ENCODE measurements at regions not wholly inside any gene's neighbourhood (a gene's known extent, or its start where the extent isn't known, plus 50 kb on each side); places are given as distances from the start of the nearest gene placed in this dataset.

DNA sequence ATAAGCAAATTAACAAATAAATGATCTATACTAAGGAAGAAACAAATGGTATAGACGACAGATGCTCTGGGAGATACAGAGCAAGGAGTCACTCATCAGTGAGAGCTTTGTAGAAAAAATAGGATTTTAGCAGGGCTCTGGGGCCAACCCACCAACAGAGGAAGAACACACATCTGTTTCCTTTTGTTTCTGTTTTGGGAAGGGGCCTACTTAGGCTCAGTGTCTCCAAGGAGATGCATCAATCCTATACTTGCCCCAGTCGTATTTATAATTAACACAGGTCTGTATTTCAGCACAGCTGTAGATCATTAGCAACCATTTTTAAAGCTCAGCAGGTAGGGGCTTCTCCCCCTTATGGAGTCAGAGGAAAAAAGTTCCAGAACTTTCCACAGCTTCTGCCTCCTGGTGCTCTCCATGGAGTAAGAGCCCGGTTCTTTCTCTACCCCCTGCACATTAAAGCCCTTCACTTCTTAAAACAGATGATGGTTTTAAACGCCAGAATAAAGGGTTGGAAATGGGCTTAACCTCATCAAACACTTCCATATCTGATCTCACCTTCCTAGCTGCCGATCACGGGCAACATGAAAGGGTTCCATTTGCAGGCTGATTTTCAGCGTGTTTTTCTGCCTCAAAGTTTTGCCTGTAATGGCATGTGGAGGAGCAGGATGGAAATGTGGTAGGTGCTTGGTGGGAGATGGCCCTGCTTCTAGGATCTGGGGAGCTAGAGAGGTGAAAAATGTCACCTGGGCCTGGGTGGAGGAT is 291.7 kb downstream of the TCF7L2 start:
- H3K36me3 Mint-ChIP-seq (ENCODE audit: low read depth, unreplicated experiment): no peaks in the 10 kb centered on the region
- DNase-seq (ENCODE audit: low spot score): no peak
- H3K4me1 Mint-ChIP-seq (ENCODE audit: unreplicated experiment): peaks cover 13% of the 10 kb centered on the region
- H3K4me3 Mint-ChIP-seq (ENCODE audit: unreplicated experiment): no peak overlapping the region
- H3K27ac Mint-ChIP-seq (ENCODE audit: unreplicated experiment): no peak overlapping the region
- TF ChIP-seq, protein P1, sequence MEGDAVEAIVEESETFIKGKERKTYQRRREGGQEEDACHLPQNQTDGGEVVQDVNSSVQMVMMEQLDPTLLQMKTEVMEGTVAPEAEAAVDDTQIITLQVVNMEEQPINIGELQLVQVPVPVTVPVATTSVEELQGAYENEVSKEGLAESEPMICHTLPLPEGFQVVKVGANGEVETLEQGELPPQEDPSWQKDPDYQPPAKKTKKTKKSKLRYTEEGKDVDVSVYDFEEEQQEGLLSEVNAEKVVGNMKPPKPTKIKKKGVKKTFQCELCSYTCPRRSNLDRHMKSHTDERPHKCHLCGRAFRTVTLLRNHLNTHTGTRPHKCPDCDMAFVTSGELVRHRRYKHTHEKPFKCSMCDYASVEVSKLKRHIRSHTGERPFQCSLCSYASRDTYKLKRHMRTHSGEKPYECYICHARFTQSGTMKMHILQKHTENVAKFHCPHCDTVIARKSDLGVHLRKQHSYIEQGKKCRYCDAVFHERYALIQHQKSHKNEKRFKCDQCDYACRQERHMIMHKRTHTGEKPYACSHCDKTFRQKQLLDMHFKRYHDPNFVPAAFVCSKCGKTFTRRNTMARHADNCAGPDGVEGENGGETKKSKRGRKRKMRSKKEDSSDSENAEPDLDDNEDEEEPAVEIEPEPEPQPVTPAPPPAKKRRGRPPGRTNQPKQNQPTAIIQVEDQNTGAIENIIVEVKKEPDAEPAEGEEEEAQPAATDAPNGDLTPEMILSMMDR (IDR thresholded peaks at IDR 0.05; ENCODE audit: unreplicated experiment): no peak
- no peaks in the 10 kb centered on the region for H3K27me3 Mint-ChIP-seq (ENCODE audit: unreplicated experiment)
- H3K9me3 Mint-ChIP-seq (ENCODE audit: unreplicated experiment): no peaks in the 10 kb centered on the region

DNA sequence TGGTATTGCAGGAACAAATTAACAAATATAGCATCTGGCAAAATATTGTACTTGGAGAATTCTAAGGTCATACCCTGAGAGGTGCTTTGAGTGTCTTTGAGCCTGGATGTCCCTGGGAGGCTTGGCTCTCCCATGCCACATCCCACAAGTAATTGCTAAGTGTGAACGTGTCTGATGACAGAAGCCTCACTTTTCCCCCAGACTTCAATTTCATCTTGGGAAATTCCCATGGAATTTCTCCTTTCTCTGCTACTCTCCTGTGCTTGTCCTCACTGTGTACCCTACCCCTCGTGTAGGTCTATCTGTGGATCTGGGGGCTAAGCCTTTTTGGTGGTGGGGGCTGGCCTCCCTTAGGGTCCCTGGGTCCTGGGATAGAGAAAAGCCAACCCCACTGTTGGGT is 293.3 kb downstream of the TCF7L2 start:
- no peaks in the 10 kb centered on the region for H3K9me3 Mint-ChIP-seq (ENCODE audit: unreplicated experiment)
- H3K36me3 Mint-ChIP-seq (ENCODE audit: low read depth, unreplicated experiment): no peaks in the 10 kb centered on the region
- no peak overlapping the region for H3K4me3 Mint-ChIP-seq (ENCODE audit: unreplicated experiment)
- H3K4me1 Mint-ChIP-seq (ENCODE audit: unreplicated experiment): peaks cover 13% of the 10 kb centered on the region
- H3K27me3 Mint-ChIP-seq (ENCODE audit: unreplicated experiment): no peaks in the 10 kb centered on the region
- no peak for DNase-seq (ENCODE audit: low spot score)
- H3K27ac Mint-ChIP-seq (ENCODE audit: unreplicated experiment): no peak overlapping the region
- TF ChIP-seq, protein P1 (IDR thresholded peaks at IDR 0.05; ENCODE audit: unreplicated experiment): no peak

DNA sequence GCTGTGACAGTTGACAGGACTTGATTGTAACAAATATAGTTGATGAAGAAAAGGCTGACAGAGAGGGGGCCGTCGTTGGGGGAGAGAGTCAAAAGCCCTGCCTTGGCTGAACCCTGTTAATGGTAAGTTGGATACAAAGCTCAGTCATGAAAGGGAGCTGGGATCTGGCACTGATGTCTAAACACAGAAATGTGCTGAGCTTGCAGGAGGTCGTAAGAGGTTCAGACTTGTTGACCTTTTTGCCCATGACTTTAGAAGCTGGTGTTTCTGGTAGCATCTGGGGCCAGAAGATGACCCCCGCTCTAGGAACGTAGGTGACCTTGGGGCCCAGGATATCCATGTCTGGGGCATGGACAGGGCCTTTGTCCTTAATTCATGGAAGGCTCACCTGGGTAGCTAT is 294.7 kb downstream of the TCF7L2 start:
- Mint-ChIP-seq H3K27me3 (ENCODE audit: unreplicated experiment) (no peaks in the 10 kb centered on the region), H3K27ac (ENCODE audit: unreplicated experiment) (no peak overlapping the region), H3K4me1 (ENCODE audit: unreplicated experiment) (peaks cover 13% of the 10 kb centered on the region), H3K4me3 (ENCODE audit: unreplicated experiment) (no peak overlapping the region), H3K36me3 (ENCODE audit: low read depth, unreplicated experiment) (no peaks in the 10 kb centered on the region), H3K9me3 (ENCODE audit: unreplicated experiment) (no peaks in the 10 kb centered on the region)
- TF ChIP-seq, protein P1 (IDR thresholded peaks at IDR 0.05; ENCODE audit: unreplicated experiment): no peak
- no peak for DNase-seq (ENCODE audit: low spot score)

DNA sequence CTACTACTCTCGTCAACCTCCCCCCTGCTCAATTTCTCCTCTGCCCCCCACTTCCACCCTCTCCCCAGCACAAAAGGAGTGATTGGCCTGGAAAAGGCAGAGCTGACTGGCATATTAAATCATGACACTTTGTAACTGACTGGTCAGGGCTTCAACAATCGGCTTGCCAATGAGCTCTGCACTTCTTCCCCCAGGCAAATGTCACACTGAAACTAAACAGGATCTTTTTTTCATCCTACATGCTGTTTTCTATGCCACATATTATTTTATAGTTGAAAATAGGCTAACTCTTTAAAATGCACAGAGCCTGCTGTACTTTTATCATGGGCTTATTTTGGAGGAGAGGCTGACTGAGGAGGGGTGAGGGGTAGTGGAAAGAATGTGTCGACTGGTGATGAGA is 295.2 kb downstream of the TCF7L2 start:
- DNase-seq (ENCODE audit: low spot score): no peak
- H3K36me3 Mint-ChIP-seq (ENCODE audit: low read depth, unreplicated experiment): no peaks in the 10 kb centered on the region
- no peak overlapping the region for H3K27ac Mint-ChIP-seq (ENCODE audit: unreplicated experiment)
- H3K27me3 Mint-ChIP-seq (ENCODE audit: unreplicated experiment): no peaks in the 10 kb centered on the region
- TF ChIP-seq, protein P1 (IDR thresholded peaks at IDR 0.05; ENCODE audit: unreplicated experiment): no peak
- no peaks in the 10 kb centered on the region for H3K9me3 Mint-ChIP-seq (ENCODE audit: unreplicated experiment)
- peaks cover 13% of the 10 kb centered on the region for H3K4me1 Mint-ChIP-seq (ENCODE audit: unreplicated experiment)
- H3K4me3 Mint-ChIP-seq (ENCODE audit: unreplicated experiment): no peak overlapping the region

DNA sequence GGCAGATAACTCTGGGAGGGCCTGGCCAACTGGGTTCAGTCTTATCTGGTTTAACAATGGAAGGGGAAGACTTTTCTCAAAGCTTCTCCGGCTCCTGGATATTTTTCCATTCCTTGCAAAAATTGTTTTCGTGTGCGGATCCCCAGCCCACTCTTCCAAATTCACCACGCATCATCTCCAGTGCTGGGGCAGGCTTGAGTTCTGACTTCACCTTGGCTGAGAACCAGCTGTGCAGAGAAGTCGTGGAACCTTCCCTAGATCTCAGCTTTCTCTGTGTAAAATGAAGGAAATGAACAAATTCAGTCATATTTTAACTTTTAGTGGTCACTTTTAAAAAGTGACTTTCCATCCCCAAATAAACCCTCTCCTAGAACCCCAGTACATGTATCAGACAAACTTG is 297.0 kb downstream of the TCF7L2 start:
- Mint-ChIP-seq H3K36me3 (ENCODE audit: low read depth, unreplicated experiment) (no peaks in the 10 kb centered on the region), H3K4me3 (ENCODE audit: unreplicated experiment) (no peak overlapping the region)
- TF ChIP-seq, protein P1 (IDR thresholded peaks at IDR 0.05; ENCODE audit: unreplicated experiment): no peak

More for the DNA sequence above, 297.0 kb downstream of the TCF7L2 start:
- no peak for DNase-seq (ENCODE audit: low spot score)
- H3K27ac Mint-ChIP-seq (ENCODE audit: unreplicated experiment): no peak overlapping the region
- H3K27me3 Mint-ChIP-seq (ENCODE audit: unreplicated experiment): no peaks in the 10 kb centered on the region
- H3K4me1 Mint-ChIP-seq (ENCODE audit: unreplicated experiment): peaks cover 2% of the 10 kb centered on the region
- H3K9me3 Mint-ChIP-seq (ENCODE audit: unreplicated experiment): no peaks in the 10 kb centered on the region
